Breast epithelium (tissue), 4 donors: ENCODE measurements at regions not wholly inside any gene's neighbourhood (a gene's known extent, or its start where the extent isn't known, plus 50 kb on each side); places are given as distances from the start of the nearest gene placed in this dataset.

Source experiments
- DNase-seq, 2 donors: peaks; one replicate each; pipeline ENCODE4 v3.0.0-alpha.2; 2019; ENCODE audit warnings: low spot score in 2 of 2
- H3K27ac ChIP-seq, 2 donors: fragments of 200-600 bp; sonication (generic) in 1 of 2; one replicate each; pipeline ENCODE4 v1.5.1; 2016 to 2019; ENCODE audit warnings: mild to moderate bottlenecking in 1 of 2
- H3K27me3 ChIP-seq, 2 donors: fragments of 200-600 bp; sonication (generic) in 1 of 2; one replicate each; pipeline versions ENCODE4 v1.5.1 to v1.6.0; 2017 to 2019; ENCODE audit warnings: control low read depth in 1 of 2, mild to moderate bottlenecking in 1 of 2
- H3K36me3 ChIP-seq: fragments of 200-600 bp; one replicate; pipeline ENCODE4 v1.5.1; 2019
- H3K4me1 ChIP-seq, 2 donors: fragments of 200-600 bp; sonication (generic); one replicate each; pipeline ENCODE4 v1.5.1; 2016 to 2019; ENCODE audit warnings: control low read depth in 1 of 2
- H3K4me3 ChIP-seq, 3 donors: fragments of 200-600 bp; sonication (generic); 1 replicate in 2 of 3; 2 replicates in 1 of 3; pipeline ENCODE4 v1.5.1; 2016 to 2019; ENCODE audit warnings: mild to moderate bottlenecking in 3 of 3, moderate library complexity in 2 of 3
- H3K9me3 ChIP-seq, 2 donors: fragments of 200-600 bp; sonication (generic) in 1 of 2; one replicate each; pipeline ENCODE4 v1.5.1; 2016 to 2019; ENCODE audit warnings: control low read depth in 1 of 2
- CTCF ChIP-seq, 3 donors: fragments of 450-650 bp; IDR thresholded peaks; one replicate each; pipeline ENCODE4 v1.5.1; 2016 to 2017; ENCODE audit warnings: antibody characterized with exemption in 3 of 3, mild to moderate bottlenecking in 3 of 3, moderate library complexity in 3 of 3
- POLR2A ChIP-seq: fragments of 450-650 bp; IDR thresholded peaks from one replicate; pipeline ENCODE4 v1.6.1; 2016; ENCODE audit warnings: antibody characterized with exemption, mild to moderate bottlenecking, moderate library complexity
- POLR2AphosphoS5 ChIP-seq, 3 donors: sonication (generic); formaldehyde crosslinking; IDR thresholded peaks; one replicate each; pipeline ENCODE4 v1.6.1; 2017; ENCODE audit warnings: antibody characterized with exemption in 3 of 3
- intact Hi-C: fragments of 100-400 bp; cut with DNase I; formaldehyde crosslinking; loops from one replicate; pipeline ENCODE4 v1.15.1; 2023; ENCODE audit warnings: low total_unique reads

- intact Hi-C loops: no loop called here
Measured at GRCh38 chr11:20251496-20251895, 91.2 kb upstream of the DBX1 start.

GRCh38 chr11:20250644-20251247, 90.5 kb upstream of the DBX1 start:
- H3K4me3 ChIP-seq: no peak overlapping the region
- no peak overlapping the region for H3K27ac ChIP-seq
- no peak for DNase-seq
- H3K36me3 ChIP-seq: no peaks in the 10 kb centered on the region
- no peak for TF ChIP-seq POLR2A
- intact Hi-C loops: no loop called here
- H3K27me3 ChIP-seq: no peaks in the 10 kb centered on the region
- H3K9me3 ChIP-seq: no peaks in the 10 kb centered on the region
- no peaks in the 10 kb centered on the region for H3K4me1 ChIP-seq

More at GRCh38 chr11:20251496-20251895, 91.2 kb upstream of the DBX1 start:
- Histone ChIP-seq H3K4me1 (no peaks in the 10 kb centered on the region), H3K36me3 (no peaks in the 10 kb centered on the region), H3K27me3 (no peaks in the 10 kb centered on the region), H3K27ac (no peak overlapping the region), H3K4me3 (no peak overlapping the region), H3K9me3 (no peaks in the 10 kb centered on the region)
- TF ChIP-seq CTCF (IDR thresholded peaks at IDR 0.05) (no peak), POLR2AphosphoS5 (IDR thresholded peaks at IDR 0.05) (no peak), POLR2A (no peak)
- no peak for DNase-seq

- Histone ChIP-seq H3K4me3 (no peak overlapping the region), H3K27ac (no peak overlapping the region), H3K4me1 (no peaks in the 10 kb centered on the region), H3K9me3 (no peaks in the 10 kb centered on the region), H3K36me3 (no peaks in the 10 kb centered on the region), H3K27me3 (no peaks in the 10 kb centered on the region)
- no peak for DNase-seq
- intact Hi-C loops: no loop called here
- TF ChIP-seq POLR2AphosphoS5 (IDR thresholded peaks at IDR 0.05): no peak
- no peak for TF ChIP-seq POLR2A
Measured at GRCh38 chr11:20249796-20250195, 89.5 kb upstream of the DBX1 start.

- Histone ChIP-seq H3K4me3 (no peak overlapping the region), H3K4me1 (no peaks in the 10 kb centered on the region), H3K27ac (no peak overlapping the region), H3K9me3 (no peaks in the 10 kb centered on the region), H3K27me3 (no peaks in the 10 kb centered on the region), H3K36me3 (no peaks in the 10 kb centered on the region)
- no peak for DNase-seq
- TF ChIP-seq POLR2AphosphoS5 (IDR thresholded peaks at IDR 0.05) (no peak), POLR2A (no peak), CTCF (IDR thresholded peaks at IDR 0.05) (no peak)
- intact Hi-C loops: no loop called here
Measured at GRCh38 chr11:20249378-20249777, 89.1 kb upstream of the DBX1 start.

- no peaks in the 10 kb centered on the region for H3K36me3 ChIP-seq
- no peaks in the 10 kb centered on the region for H3K9me3 ChIP-seq
- H3K27me3 ChIP-seq: no peaks in the 10 kb centered on the region
- no peaks in the 10 kb centered on the region for H3K4me1 ChIP-seq
- no peak for DNase-seq
- H3K4me3 ChIP-seq: no peak overlapping the region
- no peak overlapping the region for H3K27ac ChIP-seq
- intact Hi-C loops: no loop called here
- TF ChIP-seq CTCF (IDR thresholded peaks at IDR 0.05) (no peak), POLR2A (no peak), POLR2AphosphoS5 (IDR thresholded peaks at IDR 0.05) (no peak)
Measured at GRCh38 chr11:20248871-20249270, 88.6 kb upstream of the DBX1 start.

- Histone ChIP-seq H3K9me3 (no peaks in the 10 kb centered on the region), H3K27me3 (no peaks in the 10 kb centered on the region), H3K4me3 (no peak overlapping the region), H3K27ac (no peak overlapping the region), H3K4me1 (no peaks in the 10 kb centered on the region), H3K36me3 (no peaks in the 10 kb centered on the region)
- no peak for DNase-seq
- no peak for TF ChIP-seq POLR2A
- TF ChIP-seq POLR2AphosphoS5 (IDR thresholded peaks at IDR 0.05): no peak
- TF ChIP-seq CTCF (IDR thresholded peaks at IDR 0.05): no peak
- intact Hi-C loops: no loop called here
Measured at GRCh38 chr11:20248121-20248772, 88.0 kb upstream of the DBX1 start.
